DND-41 (cell line): ENCODE measurements at regions not wholly inside any gene's neighbourhood (a gene's known extent, or its start where the extent isn't known, plus 50 kb on each side); places are given as distances from the start of the nearest gene placed in this dataset.

Experiments used
- CTCF ChIP-seq: IDR thresholded peaks from 2 replicates; pipeline ENCODE4 v1.5.1; 2012; ENCODE audit warnings: borderline replicate concordance, low read length, moderate library complexity, mild to moderate bottlenecking; ENCODE audit not compliant: poor library complexity, severe bottlenecking; ENCODE audit errors: extremely low read depth
- EZH2 ChIP-seq: IDR thresholded peaks from 3 replicates; pipeline ENCODE4 v1.6.1; 2012; ENCODE audit warnings: borderline replicate concordance, low read depth, mild to moderate bottlenecking, moderate library complexity, low read length, inconsistent platforms; ENCODE audit not compliant: severe bottlenecking

- TF ChIP-seq CTCF (no peak), EZH2 (no peak)
These were observed 54.7 kb upstream of the TPRG1 start for GRCh38 chr3:189117087-189117486.
